ENCODE measurements at regions not wholly inside any gene's neighbourhood (a gene's known extent, or its start where the extent isn't known, plus 50 kb on each side); places are given as distances from the start of the nearest gene placed in this dataset.
"Not testable (repeated sequence)": the region's sequence is repeated elsewhere in the genome, so short reads cannot be mapped to it uniquely, and the experiment has no call there.

- DNase-seq (ENCODE audit: low read depth) = no peak
- TF ChIP-seq CTCF (conservative IDR thresholded peaks at IDR 0.05; ENCODE audit: low read depth, low read length) = no peak
- no peak overlapping the region for H3K4me3 ChIP-seq (ENCODE audit: low read length)
Measured at GRCh38 chr14:105739331-105740102, 213.1 kb downstream of the TMEM121 start.

- DNase-seq (ENCODE audit: low read depth); H3K4me3 ChIP-seq (ENCODE audit: low read length): not testable (repeated sequence)
Measured at GRCh38 chr14:105740272-105740671, 213.9 kb downstream of the TMEM121 start.

- not testable (repeated sequence) for DNase-seq (ENCODE audit: low read depth); H3K4me3 ChIP-seq (ENCODE audit: low read length)
Measured at GRCh38 chr14:105740961-105741360, 214.6 kb downstream of the TMEM121 start.

GRCh38 chr14:105741707-105742530, 215.5 kb downstream of the TMEM121 start:
- not testable (repeated sequence) for H3K4me3 ChIP-seq (ENCODE audit: low read length); DNase-seq (ENCODE audit: low read depth)

GRCh38 chr14:105742531-105742848, 216.1 kb downstream of the TMEM121 start:
- no peak overlapping the region for H3K4me3 ChIP-seq (ENCODE audit: low read length)
- no peak for TF ChIP-seq CTCF (conservative IDR thresholded peaks at IDR 0.05; ENCODE audit: low read depth, low read length)
- DNase-seq (ENCODE audit: low read depth) = no peak

GRCh38 chr14:105742904-105743701, 216.7 kb downstream of the TMEM121 start:
- DNase-seq (ENCODE audit: low read depth); H3K4me3 ChIP-seq (ENCODE audit: low read length): not testable (repeated sequence)

- DNase-seq (ENCODE audit: low read depth); H3K4me3 ChIP-seq (ENCODE audit: low read length): not testable (repeated sequence)
Measured at GRCh38 chr14:105744213-105744787, 217.9 kb downstream of the TMEM121 start.

GRCh38 chr14:105745433-105746123, 219.2 kb downstream of the TMEM121 start:
- no peak overlapping the region for H3K4me3 ChIP-seq (ENCODE audit: low read length)
- no peak for DNase-seq (ENCODE audit: low read depth)

More at GRCh38 chr14:105745433-105746123, 219.2 kb downstream of the TMEM121 start:
- no peak for TF ChIP-seq CTCF (conservative IDR thresholded peaks at IDR 0.05; ENCODE audit: low read depth, low read length)
